Right atrium auricular region (tissue), 2 donors: ENCODE measurements at regions not wholly inside any gene's neighbourhood (a gene's known extent, or its start where the extent isn't known, plus 50 kb on each side); places are given as distances from the start of the nearest gene placed in this dataset.

Experiments used
- DNase-seq: peaks from one replicate; pipeline ENCODE4 v3.0.0-alpha.2; 2019; ENCODE audit warnings: low spot score
- H3K27ac ChIP-seq, 2 donors: fragments of 200-600 bp; sonication (generic); 1 replicate in 1 of 2; 2 replicates in 1 of 2; pipeline ENCODE4 v1.5.1; 2016 to 2019
- H3K27me3 ChIP-seq, 2 donors: fragments of 200-600 bp; sonication (generic); one replicate each; pipeline versions ENCODE4 v1.5.1 to v1.6.0; 2017 to 2019
- H3K36me3 ChIP-seq: fragments of 200-600 bp; sonication (generic); one replicate; pipeline ENCODE4 v1.5.1; 2016
- H3K4me1 ChIP-seq, 2 donors: fragments of 200-600 bp; sonication (generic); one replicate each; pipeline versions ENCODE4 v1.5.1 to v1.6.0; 2017 to 2019
- H3K4me3 ChIP-seq, 2 donors: fragments of 200-600 bp; sonication (generic); 1 replicate in 1 of 2; 2 replicates in 1 of 2; pipeline ENCODE4 v1.5.1; 2017 to 2019; ENCODE audit warnings: mild to moderate bottlenecking in 1 of 2, moderate library complexity in 1 of 2
- H3K9me3 ChIP-seq, 2 donors: fragments of 200-600 bp; sonication (generic); one replicate each; pipeline ENCODE4 v1.5.1; 2019
- TF ChIP-seq, protein P1 (sequence below), 2 donors: fragments of 200-600 bp; sonication (generic); IDR thresholded peaks; one replicate each; pipeline ENCODE4 v1.5.1; 2019; ENCODE audit warnings: antibody characterized with exemption in 2 of 2

DNA sequence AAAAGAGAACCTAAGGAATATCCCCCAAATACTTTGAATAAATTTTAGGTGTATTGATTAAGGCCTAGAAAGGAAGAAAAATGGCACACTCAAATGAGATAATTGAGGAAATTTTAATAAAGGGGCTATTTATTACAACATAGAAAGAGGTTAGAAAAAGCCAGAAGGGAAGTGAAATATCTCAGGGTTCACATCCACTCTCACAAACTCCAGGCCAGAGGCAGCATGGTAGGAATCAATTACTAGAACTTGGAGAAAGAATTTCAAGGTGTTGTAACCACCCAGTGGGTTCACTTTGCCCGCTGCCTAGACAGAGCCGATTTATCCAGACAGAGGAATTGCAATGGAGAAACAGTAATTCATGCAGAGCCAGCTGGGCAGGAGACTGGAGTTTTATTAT lies 617.5 kb upstream of the ACVR2A start:
- TF ChIP-seq, protein P1, sequence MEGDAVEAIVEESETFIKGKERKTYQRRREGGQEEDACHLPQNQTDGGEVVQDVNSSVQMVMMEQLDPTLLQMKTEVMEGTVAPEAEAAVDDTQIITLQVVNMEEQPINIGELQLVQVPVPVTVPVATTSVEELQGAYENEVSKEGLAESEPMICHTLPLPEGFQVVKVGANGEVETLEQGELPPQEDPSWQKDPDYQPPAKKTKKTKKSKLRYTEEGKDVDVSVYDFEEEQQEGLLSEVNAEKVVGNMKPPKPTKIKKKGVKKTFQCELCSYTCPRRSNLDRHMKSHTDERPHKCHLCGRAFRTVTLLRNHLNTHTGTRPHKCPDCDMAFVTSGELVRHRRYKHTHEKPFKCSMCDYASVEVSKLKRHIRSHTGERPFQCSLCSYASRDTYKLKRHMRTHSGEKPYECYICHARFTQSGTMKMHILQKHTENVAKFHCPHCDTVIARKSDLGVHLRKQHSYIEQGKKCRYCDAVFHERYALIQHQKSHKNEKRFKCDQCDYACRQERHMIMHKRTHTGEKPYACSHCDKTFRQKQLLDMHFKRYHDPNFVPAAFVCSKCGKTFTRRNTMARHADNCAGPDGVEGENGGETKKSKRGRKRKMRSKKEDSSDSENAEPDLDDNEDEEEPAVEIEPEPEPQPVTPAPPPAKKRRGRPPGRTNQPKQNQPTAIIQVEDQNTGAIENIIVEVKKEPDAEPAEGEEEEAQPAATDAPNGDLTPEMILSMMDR (IDR thresholded peaks at IDR 0.05), result no peak
- Histone ChIP-seq H3K36me3 (no peaks in the 10 kb centered on the region), H3K4me1 (no peaks in the 10 kb centered on the region), H3K4me3 (no peak overlapping the region), H3K9me3 (no peaks in the 10 kb centered on the region), H3K27me3 (no peaks in the 10 kb centered on the region), H3K27ac (no peak overlapping the region)
- DNase-seq, result no peak

DNA sequence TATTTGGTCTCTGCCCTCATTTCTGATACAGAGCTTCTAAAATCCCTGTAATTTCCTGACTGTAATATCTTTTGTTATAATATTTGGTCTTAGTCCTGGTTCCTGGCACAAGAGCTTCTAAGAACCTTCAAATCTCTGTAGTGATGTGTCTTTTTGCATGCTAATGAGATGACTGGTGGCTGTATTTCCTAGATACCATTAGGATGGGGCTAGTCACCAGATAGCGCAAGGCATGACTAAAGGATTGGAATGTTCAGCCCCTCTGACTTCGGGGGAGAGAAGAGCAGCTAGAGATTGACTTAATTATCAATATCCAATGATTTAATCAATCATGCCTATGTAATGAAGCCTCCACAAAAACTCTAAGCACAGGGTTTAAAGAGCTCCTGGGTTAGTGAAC lies 620.8 kb upstream of the ACVR2A start:
- Histone ChIP-seq H3K9me3 (no peaks in the 10 kb centered on the region), H3K27ac (no peak overlapping the region), H3K27me3 (no peaks in the 10 kb centered on the region), H3K36me3 (no peaks in the 10 kb centered on the region), H3K4me1 (no peaks in the 10 kb centered on the region), H3K4me3 (no peak overlapping the region)
- TF ChIP-seq, protein P1 (IDR thresholded peaks at IDR 0.05), result no peak
- DNase-seq, result no peak

DNA sequence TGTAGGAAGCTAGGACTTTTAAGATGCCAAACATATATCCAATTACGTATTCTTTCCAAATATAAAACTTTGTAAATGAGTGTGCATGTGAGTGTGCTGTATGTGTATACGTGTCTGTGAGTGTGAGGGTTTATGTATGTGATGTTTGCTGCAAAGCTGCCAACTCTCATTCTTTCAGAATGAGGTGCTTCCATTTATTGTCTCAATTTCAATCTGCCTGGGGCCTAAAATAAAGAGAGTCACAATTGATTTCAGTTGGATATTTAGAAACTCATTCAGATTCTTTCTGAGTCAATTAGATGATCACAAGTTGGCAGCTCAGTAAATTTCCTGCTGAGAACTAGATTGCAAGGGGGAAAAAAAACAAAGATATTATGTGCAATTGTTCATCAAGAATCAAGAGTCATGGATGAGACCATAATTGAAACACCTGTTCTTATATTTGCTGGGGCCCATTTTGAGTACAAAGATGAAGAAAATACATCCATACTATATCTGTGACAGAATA lies 621.2 kb upstream of the ACVR2A start:
- TF ChIP-seq, protein P1 (IDR thresholded peaks at IDR 0.05), result no peak
- Histone ChIP-seq H3K9me3 (no peaks in the 10 kb centered on the region), H3K4me3 (no peak overlapping the region), H3K36me3 (no peaks in the 10 kb centered on the region), H3K27ac (no peak overlapping the region), H3K4me1 (no peaks in the 10 kb centered on the region), H3K27me3 (no peaks in the 10 kb centered on the region)
- no peak for DNase-seq

- Histone ChIP-seq H3K4me1 (no peaks in the 10 kb centered on the region), H3K4me3 (no peak overlapping the region), H3K36me3 (no peaks in the 10 kb centered on the region), H3K27me3 (no peaks in the 10 kb centered on the region), H3K27ac (no peak overlapping the region), H3K9me3 (no peaks in the 10 kb centered on the region)
- DNase-seq, result no peak
- TF ChIP-seq, protein P1 (IDR thresholded peaks at IDR 0.05), result no peak
These were observed 621.7 kb upstream of the ACVR2A start for GRCh38 chr2:147223119-147223518.

DNA sequence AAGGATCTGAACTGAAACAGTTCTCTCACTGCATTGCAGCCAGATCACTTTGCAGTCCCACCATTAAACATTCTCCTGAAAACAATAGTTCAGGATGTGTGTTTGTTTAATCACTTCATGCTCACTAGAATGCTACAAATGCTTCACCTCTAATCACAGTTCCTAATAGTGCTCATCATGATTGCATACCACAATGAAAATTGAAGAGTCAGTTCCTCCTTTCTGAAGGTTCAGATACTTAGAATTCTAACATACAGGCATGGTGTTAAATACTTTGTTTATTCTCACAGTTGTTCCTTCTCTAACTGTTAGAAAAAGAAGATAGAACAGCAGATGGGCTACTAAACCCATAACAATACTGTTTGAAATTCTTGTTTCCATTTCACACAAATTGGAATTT lies 622.3 kb upstream of the ACVR2A start:
- DNase-seq, result no peak
- Histone ChIP-seq H3K4me3 (no peak overlapping the region), H3K27me3 (no peaks in the 10 kb centered on the region), H3K4me1 (no peaks in the 10 kb centered on the region), H3K9me3 (no peaks in the 10 kb centered on the region), H3K27ac (no peak overlapping the region), H3K36me3 (no peaks in the 10 kb centered on the region)
- TF ChIP-seq, protein P1 (IDR thresholded peaks at IDR 0.05), result no peak

- H3K27ac ChIP-seq, result no peak overlapping the region
- no peak for DNase-seq
These were observed 629.9 kb upstream of the ACVR2A start for GRCh38 chr2:147214914-147215313.

More at GRCh38 chr2:147214914-147215313, 629.9 kb upstream of the ACVR2A start:
- H3K4me1 ChIP-seq, result no peaks in the 10 kb centered on the region
- H3K9me3 ChIP-seq, result no peaks in the 10 kb centered on the region
- TF ChIP-seq, protein P1 (IDR thresholded peaks at IDR 0.05), result no peak
- no peak overlapping the region for H3K4me3 ChIP-seq
- H3K27me3 ChIP-seq, result no peaks in the 10 kb centered on the region
- H3K36me3 ChIP-seq, result no peaks in the 10 kb centered on the region
